Parathyroid adenoma (tissue), 2 donors: ENCODE measurements at regions not wholly inside any gene's neighbourhood (a gene's known extent, or its start where the extent isn't known, plus 50 kb on each side); places are given as distances from the start of the nearest gene placed in this dataset.

Experiments used
- H2AFZ ChIP-seq: fragments of 300-600 bp; sonication (generic); one replicate; pipeline ENCODE4 v1.7.0; 2017; ENCODE audit warnings: antibody characterized with exemption, mild to moderate bottlenecking
- H3K27ac ChIP-seq: fragments of 300-600 bp; sonication (generic); one replicate; pipeline ENCODE4 v1.7.0; 2017
- H3K27me3 ChIP-seq: fragments of 300-600 bp; sonication (generic); one replicate; pipeline ENCODE4 v1.7.0; 2017; ENCODE audit warnings: low read length; ENCODE audit not compliant: control insufficient read depth, insufficient read depth
- H3K36me3 ChIP-seq: fragments of 300-600 bp; sonication (generic); one replicate; pipeline ENCODE4 v1.7.0; 2017; ENCODE audit warnings: low read length; ENCODE audit not compliant: control insufficient read depth, insufficient read depth
- H3K4me1 ChIP-seq: fragments of 300-600 bp; sonication (generic); one replicate; pipeline ENCODE4 v1.7.0; 2017; ENCODE audit warnings: control low read depth
- H3K4me2 ChIP-seq: fragments of 300-600 bp; sonication (generic); one replicate; pipeline ENCODE4 v1.7.0; 2017; ENCODE audit warnings: low read length
- H3K4me3 ChIP-seq: fragments of 300-600 bp; sonication (generic); one replicate; pipeline ENCODE4 v1.7.0; 2017; ENCODE audit warnings: low read depth, low read length
- H3K79me2 ChIP-seq: fragments of 300-600 bp; sonication (generic); one replicate; pipeline ENCODE4 v1.7.0; 2017; ENCODE audit warnings: control low read depth
- H3K9ac ChIP-seq: fragments of 300-600 bp; sonication (generic); one replicate; pipeline ENCODE4 v1.7.0; 2017; ENCODE audit warnings: mild to moderate bottlenecking
- H3K9me3 ChIP-seq: fragments of 300-600 bp; sonication (generic); one replicate; pipeline ENCODE4 v1.7.0; 2017; ENCODE audit warnings: low read length; ENCODE audit not compliant: control insufficient read depth
- TF ChIP-seq, protein P1 (sequence below): fragments of 300-600 bp; sonication (generic); IDR thresholded peaks from one replicate; pipeline ENCODE4 v1.7.0; 2017; ENCODE audit warnings: antibody characterized with exemption, mild to moderate bottlenecking
- donor health status: primary hyperparathyroidism.

DNA sequence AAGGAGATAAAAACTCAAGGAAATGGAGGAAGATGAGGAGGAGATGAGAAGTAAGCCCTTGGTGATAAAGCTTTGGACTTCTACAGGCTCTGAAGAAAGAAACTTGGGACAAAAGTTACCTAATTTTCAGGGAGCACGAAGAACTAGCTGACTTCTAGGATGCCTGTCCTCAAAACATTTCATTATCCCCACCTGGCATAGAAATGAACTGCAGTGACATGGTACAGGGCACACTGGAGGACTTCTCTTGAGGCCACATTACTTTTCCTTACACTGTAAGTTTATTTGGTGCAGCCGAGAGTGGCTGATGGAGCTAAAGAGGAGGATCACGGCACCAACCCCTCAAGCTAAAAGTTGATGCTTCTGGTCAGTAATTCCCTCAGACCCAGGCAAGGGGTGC is 269.5 kb upstream of the MSX2 start:
- H3K79me2 ChIP-seq, result no peaks in the 10 kb centered on the region
- H3K4me3 ChIP-seq, result peak overlapping the region; percentile 11
- H3K36me3 ChIP-seq, result no peaks in the 10 kb centered on the region
- H3K9me3 ChIP-seq, result no peaks in the 10 kb centered on the region
- no peaks in the 10 kb centered on the region for H3K27me3 ChIP-seq
- H3K9ac ChIP-seq, result no peak overlapping the region
- H3K27ac ChIP-seq, result peak overlapping the region; percentile 98
- TF ChIP-seq, protein P1, sequence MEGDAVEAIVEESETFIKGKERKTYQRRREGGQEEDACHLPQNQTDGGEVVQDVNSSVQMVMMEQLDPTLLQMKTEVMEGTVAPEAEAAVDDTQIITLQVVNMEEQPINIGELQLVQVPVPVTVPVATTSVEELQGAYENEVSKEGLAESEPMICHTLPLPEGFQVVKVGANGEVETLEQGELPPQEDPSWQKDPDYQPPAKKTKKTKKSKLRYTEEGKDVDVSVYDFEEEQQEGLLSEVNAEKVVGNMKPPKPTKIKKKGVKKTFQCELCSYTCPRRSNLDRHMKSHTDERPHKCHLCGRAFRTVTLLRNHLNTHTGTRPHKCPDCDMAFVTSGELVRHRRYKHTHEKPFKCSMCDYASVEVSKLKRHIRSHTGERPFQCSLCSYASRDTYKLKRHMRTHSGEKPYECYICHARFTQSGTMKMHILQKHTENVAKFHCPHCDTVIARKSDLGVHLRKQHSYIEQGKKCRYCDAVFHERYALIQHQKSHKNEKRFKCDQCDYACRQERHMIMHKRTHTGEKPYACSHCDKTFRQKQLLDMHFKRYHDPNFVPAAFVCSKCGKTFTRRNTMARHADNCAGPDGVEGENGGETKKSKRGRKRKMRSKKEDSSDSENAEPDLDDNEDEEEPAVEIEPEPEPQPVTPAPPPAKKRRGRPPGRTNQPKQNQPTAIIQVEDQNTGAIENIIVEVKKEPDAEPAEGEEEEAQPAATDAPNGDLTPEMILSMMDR, result no peak
- H3K4me1 ChIP-seq, result peaks cover 67% of the 10 kb centered on the region
- peak overlapping the region; percentile 35 for H2AFZ ChIP-seq
- peak overlapping the region; percentile 25 for H3K4me2 ChIP-seq

DNA sequence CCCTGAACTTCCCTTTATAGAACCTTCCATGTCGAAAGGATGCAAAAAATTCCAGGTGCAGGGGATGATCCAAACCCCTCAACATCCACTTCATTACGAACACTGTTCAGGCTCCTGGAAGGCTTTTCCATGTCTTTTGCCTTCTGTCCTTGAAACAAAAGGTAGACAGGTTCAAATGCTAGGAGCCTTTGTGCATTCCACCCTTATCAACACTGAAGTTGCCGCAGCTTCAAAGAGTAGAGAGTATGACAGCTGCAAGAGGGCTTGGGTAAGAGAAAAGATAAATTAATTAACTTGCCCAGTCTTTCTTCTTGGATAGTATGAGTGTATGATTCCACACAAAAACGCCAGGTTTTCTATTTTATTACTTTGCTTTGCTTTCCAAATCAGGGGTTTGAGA is 269.1 kb upstream of the MSX2 start:
- H3K9ac ChIP-seq, result no peak overlapping the region

DNA sequence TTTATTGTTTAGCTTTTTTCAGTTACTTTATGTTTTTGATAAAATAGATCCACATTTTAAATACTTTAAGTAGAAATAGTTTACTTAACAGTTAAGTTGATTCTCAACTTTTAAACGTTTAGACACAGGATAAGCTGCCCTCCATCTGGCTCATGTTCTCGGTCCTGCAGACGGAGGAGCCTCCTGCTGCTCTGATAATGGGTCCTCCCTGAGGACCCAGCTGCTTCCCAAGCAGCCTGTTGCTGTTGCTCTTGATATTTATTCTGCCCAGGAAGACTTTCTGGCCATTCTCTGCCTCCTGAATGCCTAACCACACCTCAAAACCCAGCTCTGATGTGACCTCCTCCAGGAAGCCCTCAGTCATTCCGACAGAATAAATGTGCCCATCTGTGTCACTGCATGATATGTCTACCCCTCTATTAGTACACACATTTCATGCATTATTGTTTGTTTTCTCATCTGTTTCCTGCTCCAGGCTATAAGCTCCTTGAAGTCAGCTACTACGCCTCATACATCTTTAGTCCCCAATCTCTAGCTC is 267.2 kb upstream of the MSX2 start:
- H3K4me3 ChIP-seq, result no peak overlapping the region
- no peaks in the 10 kb centered on the region for H3K27me3 ChIP-seq
- no peak overlapping the region for H3K4me2 ChIP-seq
- H3K36me3 ChIP-seq, result no peaks in the 10 kb centered on the region
- TF ChIP-seq, protein P1, result no peak
- no peaks in the 10 kb centered on the region for H3K9me3 ChIP-seq
- peak overlapping the region; percentile 97 for H3K27ac ChIP-seq
- no peak overlapping the region for H3K9ac ChIP-seq
- peaks cover 74% of the 10 kb centered on the region for H3K4me1 ChIP-seq
- no peak overlapping the region for H2AFZ ChIP-seq
- H3K79me2 ChIP-seq, result no peaks in the 10 kb centered on the region

More for the DNA sequence above, 269.1 kb upstream of the MSX2 start:
- Histone ChIP-seq H3K27ac (peak overlapping the region; percentile 98), H3K4me1 (peaks cover 70% of the 10 kb centered on the region), H3K79me2 (no peaks in the 10 kb centered on the region), H3K36me3 (no peaks in the 10 kb centered on the region), H3K27me3 (no peaks in the 10 kb centered on the region), H3K9me3 (no peaks in the 10 kb centered on the region), H3K4me2 (peak overlapping the region; percentile 25), H2AFZ (peak overlapping the region; percentile 35), H3K4me3 (peak overlapping the region; percentile 11)
- TF ChIP-seq, protein P1, result no peak

DNA sequence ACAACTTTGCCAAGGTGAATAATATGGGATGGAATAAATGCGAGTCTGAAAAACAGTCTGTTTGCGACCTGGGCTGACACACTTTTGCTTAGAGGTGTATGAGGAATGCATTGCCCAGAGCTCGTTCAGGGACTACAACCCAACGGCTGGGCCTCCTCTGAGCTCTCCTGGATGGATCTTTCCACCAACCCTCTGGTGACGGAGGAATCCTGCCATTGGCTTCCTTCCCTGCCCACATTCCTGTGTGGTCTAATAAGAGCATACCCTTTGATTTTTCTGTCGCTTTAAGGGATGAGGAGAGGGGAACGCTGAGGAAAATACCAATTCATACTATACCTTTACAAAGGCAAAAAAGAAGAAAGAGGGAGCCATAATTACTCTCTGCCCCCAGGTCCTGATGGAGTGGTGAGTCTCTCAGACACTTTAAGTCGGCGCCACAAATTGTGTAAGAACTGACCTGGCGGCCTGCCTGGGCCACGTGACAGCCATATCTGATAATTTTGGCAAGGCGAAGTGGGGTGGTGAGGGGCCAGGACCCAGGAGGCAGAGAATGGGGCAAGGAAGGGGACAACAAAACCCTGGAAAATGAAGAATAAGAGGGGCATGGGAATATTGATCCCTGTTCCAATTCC is 265.2 kb upstream of the MSX2 start:
- TF ChIP-seq, protein P1, result no peak
- H3K79me2 ChIP-seq, result no peaks in the 10 kb centered on the region
- H3K4me2 ChIP-seq, result peak overlapping the region; percentile 24
- no peaks in the 10 kb centered on the region for H3K9me3 ChIP-seq
- no peaks in the 10 kb centered on the region for H3K36me3 ChIP-seq
- peaks cover 76% of the 10 kb centered on the region for H3K4me1 ChIP-seq
- peak overlapping the region; percentile 97 for H3K27ac ChIP-seq
- peak overlapping the region; percentile 28 for H3K4me3 ChIP-seq
- no peaks in the 10 kb centered on the region for H3K27me3 ChIP-seq
- peak overlapping the region; percentile 16 for H3K9ac ChIP-seq
- H2AFZ ChIP-seq, result peak overlapping the region; percentile 81
